ENCODE measurements at regions not wholly inside any gene's neighbourhood (a gene's known extent, or its start where the extent isn't known, plus 50 kb on each side); places are given as distances from the start of the nearest gene placed in this dataset.
A peak's percentile ranks its signal among the peaks of the same experiment; 100 is the strongest.
"Not testable (repeated sequence)": the region's sequence is repeated elsewhere in the genome, so short reads cannot be mapped to it uniquely, and the experiment has no call there.

DNA sequence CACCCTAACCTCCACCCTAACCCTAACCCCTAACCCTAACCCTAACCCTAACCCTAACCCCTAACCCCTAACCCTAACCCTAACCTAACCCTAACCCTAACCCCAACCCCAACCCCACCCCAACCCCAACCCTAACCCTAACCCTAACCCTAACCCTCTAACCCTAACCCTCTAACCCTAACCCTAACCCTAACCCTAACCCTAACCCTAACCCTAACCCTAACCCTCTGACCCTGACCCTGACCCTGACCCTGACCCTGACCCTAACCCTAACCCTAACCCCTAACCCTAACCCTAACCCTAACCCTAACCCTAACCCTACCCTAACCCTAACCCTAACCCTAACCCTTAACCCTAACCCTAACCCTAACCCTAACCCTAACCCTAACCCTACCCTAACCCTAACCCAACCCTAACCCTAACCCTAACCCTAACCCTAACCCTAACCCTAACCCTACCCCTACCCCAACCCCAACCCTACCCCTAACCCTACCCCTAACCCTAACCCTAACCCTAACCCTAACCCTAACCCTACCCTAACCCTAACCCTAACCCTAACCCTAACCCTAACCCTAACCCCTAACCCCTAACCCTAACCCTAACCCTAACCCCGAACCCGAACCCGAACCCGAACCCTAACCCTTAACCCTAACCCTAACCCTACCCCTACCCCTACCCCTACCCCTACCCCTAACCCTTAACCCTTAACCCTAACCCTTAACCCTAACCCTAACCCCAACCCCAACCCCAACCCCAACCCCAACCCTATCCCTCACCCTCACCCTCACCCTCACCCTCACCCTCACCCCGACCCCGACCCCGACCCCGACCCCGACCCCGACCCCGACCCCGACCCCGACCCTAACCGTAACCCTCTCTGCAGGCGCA is 186.2 kb upstream of the CHL1 start:
- DNase-seq = not testable (repeated sequence)

DNA sequence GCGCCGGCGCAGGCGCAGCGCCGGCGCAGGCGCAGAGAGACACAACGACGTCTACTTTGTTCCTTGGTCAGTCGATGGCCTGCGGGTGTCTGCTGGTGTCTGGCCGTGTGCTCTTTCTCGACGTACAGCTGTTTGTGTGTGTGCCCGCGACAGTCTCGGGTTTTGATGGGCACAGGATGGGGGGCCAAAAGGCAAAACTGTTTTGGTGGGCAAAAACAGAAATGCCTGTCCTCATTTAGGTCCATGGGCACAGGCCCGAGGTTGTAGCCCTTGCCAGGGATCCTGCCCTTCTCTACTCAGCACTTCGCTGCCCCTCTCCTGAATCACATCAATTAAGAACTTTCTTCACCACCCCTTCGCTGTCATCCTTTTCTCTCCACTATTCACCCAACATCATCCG is 184.8 kb upstream of the CHL1 start:
- DNase-seq = no peak

DNA sequence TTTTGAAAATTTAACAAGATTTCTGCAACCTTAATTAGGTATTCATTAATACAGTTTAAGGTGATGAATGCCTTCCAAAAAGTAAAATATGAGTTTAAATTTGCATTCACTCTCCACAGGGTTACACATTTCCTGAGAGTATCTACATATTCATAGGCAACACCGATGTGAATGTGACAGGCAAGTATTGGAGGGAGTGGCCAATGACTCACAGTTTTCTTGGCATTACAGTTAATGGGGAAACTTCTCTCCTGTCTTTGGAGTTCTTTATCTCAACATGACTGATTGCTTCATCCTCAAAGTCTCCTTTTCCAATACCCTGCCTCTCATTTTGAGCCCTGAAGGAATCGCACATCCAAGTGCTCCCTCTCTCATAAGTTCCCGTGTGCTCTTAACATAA is 181.9 kb upstream of the CHL1 start:
- no peak for DNase-seq

DNA sequence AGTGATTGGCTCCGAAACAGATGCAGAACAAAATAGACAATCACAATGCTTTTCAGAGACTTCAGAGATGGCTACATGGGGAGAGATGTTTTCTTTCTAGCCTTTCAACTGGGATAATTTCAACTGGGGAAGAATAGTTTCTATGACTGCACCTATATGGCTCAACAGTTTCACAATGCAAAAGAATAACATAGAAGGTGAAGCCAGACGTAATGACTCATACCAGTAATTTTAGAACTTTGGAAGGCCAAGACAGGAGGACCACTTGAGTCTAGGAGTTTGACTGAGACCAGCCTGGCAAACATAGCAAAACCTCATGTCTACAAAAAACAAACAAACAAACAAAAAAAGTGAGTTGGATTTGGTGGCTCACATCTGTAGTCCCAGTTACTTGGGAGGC is 180.2 kb upstream of the CHL1 start:
- DNase-seq = no peak

DNA sequence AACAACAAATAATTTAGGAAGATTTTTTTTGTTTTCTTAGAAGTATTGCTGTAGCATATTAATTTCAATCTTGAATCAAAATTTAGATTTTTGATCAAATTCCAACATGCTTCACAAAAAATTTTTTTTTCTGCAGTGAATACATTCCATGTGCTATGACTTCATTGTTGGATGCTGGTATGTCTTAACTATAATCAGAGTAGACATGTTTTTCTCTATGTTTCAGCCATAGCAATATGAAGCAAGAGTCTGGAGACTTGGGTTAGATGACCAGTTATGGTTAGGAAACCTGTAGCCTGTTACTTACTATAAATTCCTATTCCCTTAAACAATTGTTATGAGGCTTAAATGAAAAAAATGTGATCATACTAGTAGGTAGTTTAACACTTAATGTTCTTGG is 176.1 kb upstream of the CHL1 start:
- DNase-seq = no peak

DNA sequence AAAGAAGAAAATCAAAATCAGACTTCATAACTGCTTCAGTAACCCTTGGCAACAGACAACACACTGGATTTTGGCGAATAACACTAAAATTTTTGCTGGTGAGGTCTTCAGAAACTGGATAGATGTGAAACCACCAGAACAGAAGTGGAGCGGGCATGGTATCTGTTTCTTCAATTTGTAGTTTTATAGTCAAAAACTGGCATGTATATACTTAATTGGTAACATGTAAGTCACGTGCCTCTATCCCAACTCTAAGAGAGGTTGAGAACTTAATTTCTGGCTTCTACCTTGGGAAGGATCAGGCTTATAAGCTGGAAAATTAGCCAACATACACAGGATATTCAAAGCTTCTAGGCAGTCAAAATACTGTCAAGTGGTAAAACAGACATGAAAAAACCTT is 172.6 kb upstream of the CHL1 start:
- DNase-seq = no peak

DNA sequence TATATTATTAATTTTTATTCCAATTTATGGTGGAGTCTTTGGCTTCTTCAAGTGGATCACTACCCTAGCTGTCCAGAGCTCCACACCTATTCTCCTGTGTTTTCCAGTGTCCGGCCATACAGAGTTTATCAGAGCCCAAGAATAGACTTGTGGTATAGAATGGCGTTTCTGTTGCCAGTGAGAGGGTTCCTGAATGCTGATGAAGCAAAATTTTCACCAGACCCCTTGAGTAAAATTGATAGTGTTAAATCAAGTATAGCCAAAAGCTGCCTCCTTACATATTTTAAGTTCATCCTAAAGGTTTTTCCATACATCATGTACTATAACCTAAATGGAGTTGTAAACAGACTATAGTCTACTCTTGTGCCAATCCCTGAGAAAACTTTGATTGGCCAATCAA is 171.5 kb upstream of the CHL1 start:
- DNase-seq = no peak

DNA sequence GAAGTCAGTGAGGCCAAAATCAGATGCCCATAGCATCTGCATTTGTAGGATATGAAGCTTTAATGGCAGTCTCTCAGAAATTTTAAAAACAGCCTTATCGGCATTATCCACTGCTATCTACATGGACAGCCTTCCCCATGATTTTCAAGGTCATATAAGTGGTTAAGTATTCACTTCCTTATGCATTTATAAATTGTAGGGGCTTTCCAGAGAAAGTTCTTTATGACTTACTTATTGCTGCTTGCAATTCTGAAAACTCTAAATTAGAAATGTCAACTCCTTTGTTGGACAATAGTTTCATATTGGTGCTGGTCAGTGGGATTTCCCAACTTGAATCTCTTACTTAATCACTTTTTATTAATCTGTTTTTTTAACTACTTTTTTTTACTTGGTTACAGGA is 160.6 kb upstream of the CHL1 start:
- DNase-seq = not testable (repeated sequence)

DNA sequence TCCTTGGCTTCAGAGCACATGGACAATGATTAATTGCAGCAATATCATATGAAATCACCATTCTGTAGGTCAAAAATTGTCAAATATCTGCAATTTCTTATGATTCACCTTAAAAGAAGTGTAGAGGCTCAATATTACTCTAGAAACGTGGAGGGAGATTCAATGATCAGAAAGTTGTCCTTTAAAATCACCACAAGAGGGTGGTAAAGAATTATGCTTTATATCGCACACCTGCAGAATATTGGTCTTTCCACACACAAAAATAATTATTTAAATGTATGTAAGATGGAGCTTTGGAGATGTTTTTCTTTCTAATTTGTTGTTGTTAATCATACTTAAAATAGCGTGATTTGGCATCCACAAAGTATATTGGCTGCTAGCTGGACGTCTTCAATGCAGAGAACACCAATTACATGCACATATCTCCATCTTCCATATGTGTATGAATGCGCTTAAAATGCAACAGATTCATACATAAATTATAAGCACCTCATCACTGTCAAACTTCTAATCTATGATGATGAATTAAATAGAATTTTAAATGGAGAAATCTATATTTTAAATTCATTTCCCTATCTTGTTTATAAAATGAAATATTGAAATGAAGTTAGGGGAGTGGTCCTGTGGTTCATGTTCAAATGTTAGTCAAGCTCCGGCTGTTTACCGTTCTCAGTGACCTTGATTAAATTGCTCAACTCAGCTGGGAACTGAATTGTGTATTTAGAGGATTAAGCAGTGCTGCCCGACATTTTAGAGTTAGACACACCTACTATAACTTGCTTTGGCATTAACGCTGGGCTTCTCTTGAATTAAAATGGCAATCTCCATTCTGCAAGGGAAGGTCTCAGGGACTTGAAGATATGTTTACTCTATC is 153.5 kb upstream of the CHL1 start:
- DNase-seq = peak; percentile 25

DNA sequence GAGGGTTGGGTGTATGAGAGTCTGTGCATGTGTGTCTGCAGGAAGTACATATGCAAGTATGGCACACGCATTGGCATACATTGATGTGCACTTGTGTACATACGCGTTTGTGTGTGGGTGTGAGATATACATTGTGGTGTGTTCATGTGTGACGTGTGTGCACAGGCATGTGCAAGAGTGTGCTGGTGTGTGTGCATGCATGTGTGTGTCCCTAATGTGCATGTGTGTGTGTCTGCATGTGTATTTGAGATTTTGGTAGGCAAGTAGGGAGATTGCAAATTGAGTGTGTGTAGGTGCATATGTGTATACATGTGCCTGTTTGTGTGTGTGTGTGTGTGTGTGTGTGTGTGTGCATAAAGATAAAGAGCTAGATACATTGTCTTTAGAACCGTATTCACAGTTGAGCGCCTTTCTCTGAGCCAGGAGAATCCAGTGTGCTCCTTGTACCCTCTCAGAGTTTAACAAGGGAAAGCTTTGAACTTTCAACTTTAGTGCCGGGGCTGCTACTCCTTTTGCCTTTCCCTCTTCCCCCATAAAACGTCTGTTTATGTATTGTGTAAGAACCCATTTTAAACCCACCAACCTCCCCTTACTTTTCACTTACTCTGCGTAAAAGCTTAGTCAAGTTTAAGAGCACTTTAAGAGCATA is 152.4 kb upstream of the CHL1 start:
- no peak for DNase-seq

DNA sequence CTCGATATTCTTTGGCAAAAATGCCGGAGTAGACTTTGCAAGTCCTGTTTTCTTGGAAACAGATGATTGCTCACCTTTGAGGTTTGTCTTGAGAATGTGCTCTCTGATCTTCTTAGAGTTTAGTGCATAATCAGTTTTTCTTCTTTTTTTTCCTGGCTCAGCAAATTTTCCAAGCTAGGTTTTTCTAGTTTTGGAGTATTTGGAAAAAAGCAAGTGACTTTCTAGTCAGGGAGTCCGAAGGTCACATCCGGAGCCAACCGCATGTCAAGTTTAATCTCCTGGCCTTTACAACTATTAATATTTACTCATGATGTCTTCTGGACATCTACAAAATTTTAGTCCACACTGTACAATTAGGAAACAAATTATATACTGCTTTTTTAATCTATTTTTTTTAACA is 151.6 kb upstream of the CHL1 start:
- not testable (repeated sequence) for DNase-seq

DNA sequence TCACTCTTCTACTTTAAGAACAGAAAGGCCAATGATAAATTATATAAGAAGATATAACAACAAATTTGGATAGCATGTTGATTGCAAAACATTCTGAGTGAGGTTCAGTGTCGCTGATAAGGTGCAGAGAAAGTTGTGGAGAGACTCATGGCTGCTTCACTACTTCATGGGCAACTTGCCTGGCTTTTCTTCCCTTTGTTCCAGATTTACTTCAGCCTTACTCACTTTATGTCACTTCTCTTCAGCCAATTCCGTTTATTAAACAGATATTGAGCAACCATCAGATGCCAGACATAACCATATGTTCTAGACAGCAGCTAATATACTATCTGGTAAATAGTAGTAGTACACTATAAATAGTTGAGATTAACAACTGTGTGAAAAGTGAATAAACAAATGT is 150.0 kb upstream of the CHL1 start:
- DNase-seq = no peak

DNA sequence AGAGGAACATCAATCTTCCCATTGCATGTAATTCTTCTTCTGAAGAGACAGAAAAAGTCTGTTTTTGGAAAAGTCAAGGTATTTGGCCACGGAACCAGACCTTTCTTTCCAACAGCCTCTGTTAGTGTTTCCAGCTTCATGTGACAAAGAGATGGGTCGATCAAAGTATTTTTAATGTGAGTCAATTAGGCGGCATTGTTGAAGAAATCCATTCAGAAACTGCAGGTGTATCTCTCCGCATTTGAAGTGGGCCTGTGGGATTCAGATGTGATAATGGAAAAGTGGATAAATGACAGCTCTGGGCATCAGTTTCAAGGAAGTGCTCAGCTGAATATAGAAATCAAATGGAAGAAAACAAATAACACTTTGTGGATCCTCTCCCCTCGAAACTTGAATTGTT is 143.1 kb upstream of the CHL1 start:
- not testable (repeated sequence) for DNase-seq

DNA sequence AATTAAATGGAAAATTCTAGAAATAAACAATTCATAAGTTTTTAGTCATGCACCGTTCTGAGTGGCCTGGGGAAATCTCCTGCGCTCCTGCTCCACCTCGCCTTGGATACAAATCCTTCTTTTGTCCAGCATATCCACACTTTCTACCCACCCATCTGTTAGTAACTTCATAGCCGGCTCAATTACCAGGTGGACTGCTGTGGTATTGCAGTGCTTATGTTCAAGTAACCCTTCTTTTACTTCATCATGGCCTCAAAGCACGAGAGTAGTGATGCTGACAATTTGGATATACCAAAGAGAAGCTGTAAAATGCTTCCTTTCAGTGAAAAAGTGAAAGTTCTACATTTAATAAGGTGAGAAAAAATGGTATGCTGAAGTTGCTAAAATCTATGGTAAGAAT is 142.3 kb upstream of the CHL1 start:
- DNase-seq = no peak

DNA sequence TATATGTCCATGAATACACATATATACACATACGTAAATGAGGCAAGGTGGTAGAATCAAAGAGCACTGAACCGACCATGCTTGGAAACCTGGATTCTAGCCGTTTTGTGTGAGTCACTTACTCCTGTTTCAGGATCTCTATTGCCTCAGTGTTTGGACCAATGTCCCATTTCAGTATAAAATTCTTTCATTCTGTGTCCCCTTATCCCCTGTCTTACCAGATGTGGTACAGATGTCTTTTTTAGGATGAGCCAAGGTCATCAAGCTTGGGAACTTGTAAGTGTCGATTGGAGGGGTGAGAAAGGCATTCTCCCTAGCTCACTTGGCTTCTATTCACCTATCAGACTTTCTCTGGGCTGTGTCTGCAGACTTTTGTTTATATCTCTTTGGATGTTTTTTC is 139.9 kb upstream of the CHL1 start:
- no peak for DNase-seq

DNA sequence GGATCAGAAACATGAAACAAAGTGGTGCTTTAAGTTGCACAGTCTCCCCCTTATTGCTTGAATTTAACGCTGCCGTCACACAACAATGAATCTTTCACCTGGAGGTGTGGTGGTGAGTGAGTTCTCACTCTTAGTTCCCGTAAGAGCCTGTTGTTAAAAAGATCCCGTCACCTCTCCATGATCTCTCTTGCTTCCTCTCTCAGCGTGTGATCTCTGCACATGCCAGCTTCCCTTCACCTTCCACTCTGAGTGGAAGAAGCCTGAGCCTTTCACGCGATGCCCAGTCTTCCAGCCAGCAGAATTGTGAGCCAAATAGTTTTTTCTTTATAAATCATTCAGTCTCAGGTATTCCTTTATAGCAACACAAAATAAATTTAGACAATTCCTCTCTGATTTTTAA is 136.7 kb upstream of the CHL1 start:
- DNase-seq = no peak

DNA sequence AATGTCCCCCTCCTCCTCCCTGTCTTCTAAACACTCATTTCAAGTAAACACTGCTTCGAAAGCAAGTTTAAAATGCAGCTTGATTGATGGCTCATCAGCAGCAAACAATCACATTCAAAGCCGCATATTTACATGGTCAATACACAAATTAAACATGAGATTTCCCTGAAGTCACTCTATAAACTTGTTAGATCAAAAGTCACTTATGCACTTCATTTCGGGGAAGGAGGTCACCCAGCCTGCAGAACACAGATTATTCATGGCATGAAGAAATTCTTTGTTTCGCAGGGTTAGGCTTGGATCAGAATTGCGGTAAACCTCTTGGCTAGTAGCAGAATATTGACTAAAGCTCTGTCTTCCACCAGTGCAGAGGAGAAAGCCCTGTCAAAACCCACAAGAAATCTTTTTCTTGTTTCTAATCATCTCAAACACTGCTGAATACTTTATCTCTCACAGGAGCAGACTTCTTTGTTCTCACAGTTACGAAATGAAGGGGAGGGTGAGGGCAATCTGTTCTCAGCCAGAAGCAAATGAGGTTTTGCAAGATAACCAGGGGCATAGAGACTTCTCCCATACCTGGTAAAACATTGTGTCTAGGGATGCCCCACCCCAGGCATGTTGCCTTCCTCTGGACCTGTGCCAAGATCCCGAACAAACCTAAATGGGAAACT is 133.3 kb upstream of the CHL1 start:
- DNase-seq = no peak

DNA sequence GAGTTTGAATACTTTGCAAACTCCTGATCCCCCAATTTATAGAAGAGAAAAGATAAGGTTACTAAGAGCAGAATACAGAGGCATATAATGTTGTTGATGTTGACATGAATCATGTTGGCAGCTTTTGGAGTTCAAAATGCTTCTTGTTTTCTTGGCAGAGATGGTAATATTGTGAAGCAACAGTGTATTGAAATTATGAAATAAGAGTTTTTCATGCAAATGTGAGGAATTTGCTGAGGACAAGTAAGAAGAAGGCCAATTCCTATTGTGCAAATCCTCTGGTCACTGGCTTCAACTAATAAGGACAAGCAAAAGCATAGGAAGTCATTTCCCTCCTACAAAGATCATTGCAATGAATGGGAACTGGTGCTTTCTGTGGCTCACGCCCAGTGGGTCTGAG is 126.9 kb upstream of the CHL1 start:
- no peak for DNase-seq

DNA sequence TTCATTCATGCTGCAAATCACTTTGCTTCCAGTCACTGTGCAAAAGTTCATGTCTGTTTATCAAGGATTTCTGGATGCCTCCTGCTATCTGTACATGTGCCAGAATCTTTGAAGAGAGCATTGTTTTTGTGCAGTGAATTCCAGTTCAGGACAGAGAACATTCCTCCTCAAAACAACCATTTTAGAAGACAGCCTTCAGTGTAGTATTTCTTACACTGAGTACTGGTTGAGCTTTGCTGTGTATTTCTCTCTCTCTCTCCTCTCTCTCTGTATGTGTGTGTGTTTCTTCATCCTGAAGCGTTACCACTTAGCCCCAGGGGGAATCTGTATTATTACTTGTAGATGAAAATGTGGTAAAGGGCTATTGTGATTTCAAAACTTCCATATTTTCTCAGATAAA is 123.8 kb upstream of the CHL1 start:
- no peak for DNase-seq

DNA sequence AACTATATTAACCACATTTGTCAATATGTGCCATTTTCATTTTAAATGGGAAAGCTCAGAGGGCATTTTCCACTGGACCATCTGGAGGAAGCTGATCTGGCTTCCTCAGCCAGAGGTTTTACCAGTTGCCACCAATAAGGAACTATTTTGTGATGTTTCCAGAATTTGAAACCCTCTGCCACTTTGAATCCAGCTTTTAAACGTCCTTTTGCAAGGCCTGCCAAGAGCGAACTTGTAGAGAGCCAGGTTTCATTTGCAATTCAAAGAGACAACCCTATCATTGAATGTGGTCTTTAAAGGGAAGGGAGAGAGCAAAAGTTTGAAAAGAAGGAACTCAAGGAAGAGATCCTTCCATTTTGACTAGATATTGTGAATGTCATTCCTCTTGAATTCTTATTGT is 123.3 kb upstream of the CHL1 start:
- DNase-seq = no peak

DNA sequence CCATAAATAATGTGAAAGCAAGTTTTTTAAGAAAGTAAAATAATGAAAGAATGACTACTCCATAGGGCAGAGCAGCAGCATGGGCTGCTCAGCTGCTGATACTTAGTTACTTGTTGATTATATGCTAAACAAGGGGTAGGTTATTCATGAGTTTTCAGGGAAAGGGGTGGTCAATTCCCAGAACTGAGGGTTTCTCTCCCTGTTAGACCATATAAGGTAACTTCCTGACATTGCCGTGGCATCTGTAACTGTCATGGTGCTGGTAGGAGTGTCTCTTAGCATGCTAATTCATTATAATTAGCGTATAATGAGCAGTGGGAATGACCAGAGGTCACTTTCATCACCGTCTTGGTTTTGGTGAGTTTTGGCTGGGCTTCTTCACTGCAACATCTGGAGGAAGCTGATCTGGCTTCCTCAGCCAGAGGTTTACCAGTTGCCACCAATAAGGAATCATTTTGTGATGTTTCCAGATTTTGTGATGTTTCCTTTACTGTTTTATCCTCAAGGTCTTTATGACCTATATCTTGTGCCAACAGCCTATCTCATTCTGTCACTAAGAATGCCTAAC is 121.8 kb upstream of the CHL1 start:
- no peak for DNase-seq

DNA sequence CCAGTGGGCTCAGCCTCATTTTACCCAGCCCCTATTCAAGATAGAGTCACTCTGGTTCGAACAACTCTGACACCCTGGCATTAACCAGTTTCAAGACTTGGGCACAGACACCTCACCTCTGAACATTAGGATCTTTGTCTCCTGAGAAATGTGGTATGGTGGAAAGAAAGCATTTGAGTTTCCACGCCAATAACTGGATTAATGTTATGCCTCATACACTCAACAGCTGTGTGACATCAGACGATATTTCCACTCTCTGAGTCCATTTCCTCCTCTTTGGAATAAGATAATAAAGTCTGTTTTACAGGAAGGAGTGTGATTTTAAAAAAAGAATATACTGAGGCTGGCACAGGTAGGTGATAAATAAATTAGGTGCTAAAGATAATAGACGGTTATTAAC is 121.3 kb upstream of the CHL1 start:
- DNase-seq = no peak

DNA sequence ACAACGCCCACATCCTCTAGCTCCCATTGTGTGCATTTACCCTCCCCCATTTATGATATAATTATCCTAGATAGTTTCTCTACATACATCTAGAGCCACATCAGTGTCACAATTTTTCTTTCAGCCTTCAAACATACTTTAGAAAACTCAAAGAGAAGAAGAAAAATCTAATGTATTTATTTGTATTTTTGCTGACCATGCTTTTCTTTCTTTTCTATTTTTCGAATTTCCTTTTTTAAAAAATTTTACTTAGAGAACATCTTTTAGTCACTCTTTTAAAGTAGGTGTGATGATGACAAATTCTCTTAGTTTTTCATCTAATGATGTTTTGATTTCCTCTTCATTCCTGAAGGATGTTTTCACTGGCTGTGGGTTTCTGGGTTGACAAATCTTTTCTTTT is 117.0 kb upstream of the CHL1 start:
- DNase-seq = no peak

Data from NCI-H2029 treated with DMSO at 0.1 percent for 48 hours (cell line).